DND-41 (cell line): ENCODE measurements at regions not wholly inside any gene's neighbourhood (a gene's known extent, or its start where the extent isn't known, plus 50 kb on each side); places are given as distances from the start of the nearest gene placed in this dataset.

Experiments
- EZH2 ChIP-seq: IDR thresholded peaks from 3 replicates; pipeline ENCODE4 v1.6.1; 2012; ENCODE audit warnings: borderline replicate concordance, low read depth, mild to moderate bottlenecking, moderate library complexity, low read length, inconsistent platforms; ENCODE audit not compliant: severe bottlenecking
- TF ChIP-seq, protein P1 (sequence below): IDR thresholded peaks from 2 replicates; pipeline ENCODE4 v1.5.1; 2012; ENCODE audit warnings: borderline replicate concordance, low read length, moderate library complexity, mild to moderate bottlenecking; ENCODE audit not compliant: poor library complexity, severe bottlenecking; ENCODE audit errors: extremely low read depth

DNA sequence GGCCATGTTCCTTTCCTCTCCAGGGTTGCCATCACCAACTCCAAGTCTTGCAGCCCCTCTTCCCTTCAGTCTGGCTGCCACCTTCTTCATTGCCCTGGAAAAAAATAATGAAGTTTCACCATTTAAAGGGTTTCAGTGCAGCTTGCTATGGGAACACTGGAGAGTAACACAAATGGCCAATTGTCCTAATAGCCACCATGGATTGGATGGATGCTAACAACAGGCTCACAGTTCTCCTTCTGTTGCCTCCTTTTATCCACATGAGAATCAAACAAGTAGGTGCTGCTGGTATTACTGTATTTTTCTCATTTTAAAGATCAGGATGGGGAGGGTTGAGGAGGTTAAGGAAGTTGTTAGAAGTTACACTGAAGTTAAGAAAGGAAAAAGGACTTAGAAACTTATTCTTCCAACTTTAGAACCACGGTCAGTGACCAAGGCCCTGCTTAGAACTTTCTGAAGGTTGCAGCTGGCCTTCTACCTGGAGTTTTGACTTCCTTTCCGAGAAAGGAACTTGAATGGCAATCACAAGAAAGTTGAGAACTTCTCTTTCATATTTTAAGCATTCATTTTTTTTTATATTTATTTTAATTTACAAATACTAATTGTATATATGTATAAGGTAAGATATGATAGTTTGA lies 198.0 kb upstream of the MAF start:
- TF ChIP-seq, protein P1, sequence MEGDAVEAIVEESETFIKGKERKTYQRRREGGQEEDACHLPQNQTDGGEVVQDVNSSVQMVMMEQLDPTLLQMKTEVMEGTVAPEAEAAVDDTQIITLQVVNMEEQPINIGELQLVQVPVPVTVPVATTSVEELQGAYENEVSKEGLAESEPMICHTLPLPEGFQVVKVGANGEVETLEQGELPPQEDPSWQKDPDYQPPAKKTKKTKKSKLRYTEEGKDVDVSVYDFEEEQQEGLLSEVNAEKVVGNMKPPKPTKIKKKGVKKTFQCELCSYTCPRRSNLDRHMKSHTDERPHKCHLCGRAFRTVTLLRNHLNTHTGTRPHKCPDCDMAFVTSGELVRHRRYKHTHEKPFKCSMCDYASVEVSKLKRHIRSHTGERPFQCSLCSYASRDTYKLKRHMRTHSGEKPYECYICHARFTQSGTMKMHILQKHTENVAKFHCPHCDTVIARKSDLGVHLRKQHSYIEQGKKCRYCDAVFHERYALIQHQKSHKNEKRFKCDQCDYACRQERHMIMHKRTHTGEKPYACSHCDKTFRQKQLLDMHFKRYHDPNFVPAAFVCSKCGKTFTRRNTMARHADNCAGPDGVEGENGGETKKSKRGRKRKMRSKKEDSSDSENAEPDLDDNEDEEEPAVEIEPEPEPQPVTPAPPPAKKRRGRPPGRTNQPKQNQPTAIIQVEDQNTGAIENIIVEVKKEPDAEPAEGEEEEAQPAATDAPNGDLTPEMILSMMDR: no peak
- TF ChIP-seq EZH2: no peak
